GM19463 (cell line): ENCODE measurements at regions not wholly inside any gene's neighbourhood (a gene's known extent, or its start where the extent isn't known, plus 50 kb on each side); places are given as distances from the start of the nearest gene placed in this dataset.

Experiments
- ATAC-seq: cut with Tn5 transposase; IDR thresholded peaks from one replicate; pipeline ENCODE4 v1.9.1; 2021; ENCODE audit warnings: mild to moderate bottlenecking, moderate library complexity; ENCODE audit not compliant: unreplicated experiment

- ATAC-seq = no peak
Observed at GRCh38 chr6:21459641-21460040, 133.9 kb upstream of the SOX4 start.

- no peak for ATAC-seq
Observed at GRCh38 chr6:21461844-21462518, 131.6 kb upstream of the SOX4 start.

- ATAC-seq = no peak
Observed at GRCh38 chr6:21462519-21462852, 131.1 kb upstream of the SOX4 start.

GRCh38 chr6:21467091-21467490, 126.5 kb upstream of the SOX4 start:
- no peak for ATAC-seq

DNA sequence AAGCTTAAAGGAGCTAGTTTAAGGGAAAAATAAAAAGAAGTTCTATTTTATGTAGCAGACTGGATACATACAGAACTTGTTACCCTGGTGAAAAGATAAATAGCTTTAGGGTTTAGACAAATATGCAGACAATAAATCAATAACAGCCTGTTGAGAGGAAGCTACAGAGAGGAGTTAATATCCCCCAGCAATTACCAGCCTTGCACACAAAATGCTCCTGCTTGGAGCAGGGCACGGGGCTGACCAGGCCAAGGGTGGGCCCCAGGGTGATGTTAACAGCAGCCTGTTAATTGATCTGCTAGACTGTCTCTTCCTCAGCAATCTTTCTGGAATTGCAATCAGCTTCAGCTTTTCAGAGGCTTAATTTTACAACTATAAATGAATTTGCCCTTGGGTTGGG, 125.1 kb upstream of the SOX4 start:
- ATAC-seq = no peak

GRCh38 chr6:21469213-21469612, 124.3 kb upstream of the SOX4 start:
- no peak for ATAC-seq

- ATAC-seq = no peak
Observed at GRCh38 chr6:21476112-21476511, 117.4 kb upstream of the SOX4 start.

- ATAC-seq = no peak
Observed at GRCh38 chr6:21478411-21478810, 115.1 kb upstream of the SOX4 start.

DNA sequence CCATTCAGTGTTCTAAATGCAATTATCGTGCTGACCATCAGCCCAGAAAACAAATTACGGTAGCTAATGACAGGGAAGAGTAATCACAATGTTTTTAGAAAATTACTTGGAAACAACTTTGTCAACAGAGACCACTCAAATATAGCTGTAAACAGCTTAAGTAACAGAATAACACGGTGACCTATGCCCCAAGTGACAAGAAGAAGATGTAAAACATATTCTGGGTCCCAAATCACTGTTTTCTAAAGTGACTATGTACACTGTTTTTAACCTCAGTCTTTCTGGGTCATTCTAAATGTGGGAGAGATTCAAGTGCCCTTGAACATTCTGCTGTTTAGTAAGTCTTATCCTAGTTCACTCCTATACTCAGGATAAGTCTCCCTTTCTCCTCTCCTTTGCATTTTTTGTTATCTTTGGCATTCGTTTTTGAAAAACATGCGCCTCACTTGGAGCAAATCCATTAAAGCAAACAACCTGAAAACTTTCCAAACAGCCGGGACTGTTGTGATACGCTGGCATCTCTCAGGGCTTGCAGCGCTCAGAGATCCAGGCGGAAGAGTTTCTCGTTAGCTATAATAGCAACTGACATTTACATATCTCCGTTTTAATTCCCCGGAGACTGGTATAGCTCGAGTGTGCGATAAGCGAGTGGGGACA, 114.5 kb upstream of the SOX4 start:
- no peak for ATAC-seq

GRCh38 chr6:21486115-21486514, 107.4 kb upstream of the SOX4 start:
- no peak for ATAC-seq

- ATAC-seq = no peak
Observed at GRCh38 chr6:21489826-21490225, 103.7 kb upstream of the SOX4 start.

GRCh38 chr6:21491955-21492354, 101.6 kb upstream of the SOX4 start:
- no peak for ATAC-seq

DNA sequence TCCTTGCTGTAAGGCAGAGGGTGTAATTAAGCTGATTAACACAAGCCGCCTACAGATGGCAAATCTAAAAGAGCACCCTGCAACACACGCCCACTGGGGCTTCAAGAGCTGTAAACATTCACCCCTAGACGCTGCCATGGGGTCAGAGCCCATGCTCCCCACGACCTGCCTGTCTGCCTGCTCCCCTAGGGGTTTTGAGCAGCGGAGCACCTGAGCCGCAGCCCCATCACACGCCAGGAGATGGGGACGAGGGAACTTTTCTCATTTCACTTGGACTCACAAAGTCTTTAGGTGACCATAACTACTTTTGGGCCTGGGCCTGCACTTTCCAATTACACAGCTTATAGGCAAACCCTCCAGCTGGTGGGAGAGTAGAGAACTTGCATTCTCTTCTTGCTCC, 99.0 kb upstream of the SOX4 start:
- no peak for ATAC-seq

DNA sequence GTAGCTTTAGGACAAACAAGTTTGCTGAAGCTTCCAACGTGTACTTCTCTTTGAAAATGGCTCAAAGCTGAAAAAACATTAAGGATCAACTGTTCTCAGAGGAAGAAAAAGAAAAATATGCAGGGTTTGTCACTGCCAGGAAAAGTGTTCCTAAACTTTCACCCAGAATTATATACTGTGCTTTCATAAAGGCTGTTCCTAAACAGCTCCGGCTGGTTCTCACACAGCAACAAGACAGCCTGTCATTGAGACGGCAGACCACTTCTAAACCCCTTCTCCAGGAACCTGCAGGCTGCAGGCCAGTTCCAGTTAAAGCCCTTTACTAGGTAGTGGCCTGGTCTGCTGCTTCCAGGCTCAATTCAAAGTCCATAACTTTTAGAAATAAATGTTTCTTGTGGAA, 97.4 kb upstream of the SOX4 start:
- ATAC-seq = no peak

DNA sequence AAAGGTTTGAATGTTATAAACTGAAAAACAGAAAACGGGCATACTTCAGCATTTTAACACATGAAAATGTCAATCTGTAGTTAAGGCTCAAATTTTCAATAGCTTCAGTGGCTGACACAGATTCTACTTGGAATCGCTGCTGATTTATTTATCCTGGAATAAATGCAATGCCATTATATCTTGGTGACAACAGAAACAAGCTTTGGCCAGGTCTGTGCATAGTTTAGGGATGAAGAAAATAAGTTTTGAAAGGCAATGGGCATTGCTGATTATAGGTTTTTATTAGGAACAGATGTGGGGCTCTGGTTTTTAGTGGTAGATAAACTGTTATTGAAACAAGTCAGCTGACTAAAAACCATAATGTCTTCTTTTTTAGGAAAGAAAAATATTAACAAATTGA, 96.8 kb upstream of the SOX4 start:
- ATAC-seq = no peak

DNA sequence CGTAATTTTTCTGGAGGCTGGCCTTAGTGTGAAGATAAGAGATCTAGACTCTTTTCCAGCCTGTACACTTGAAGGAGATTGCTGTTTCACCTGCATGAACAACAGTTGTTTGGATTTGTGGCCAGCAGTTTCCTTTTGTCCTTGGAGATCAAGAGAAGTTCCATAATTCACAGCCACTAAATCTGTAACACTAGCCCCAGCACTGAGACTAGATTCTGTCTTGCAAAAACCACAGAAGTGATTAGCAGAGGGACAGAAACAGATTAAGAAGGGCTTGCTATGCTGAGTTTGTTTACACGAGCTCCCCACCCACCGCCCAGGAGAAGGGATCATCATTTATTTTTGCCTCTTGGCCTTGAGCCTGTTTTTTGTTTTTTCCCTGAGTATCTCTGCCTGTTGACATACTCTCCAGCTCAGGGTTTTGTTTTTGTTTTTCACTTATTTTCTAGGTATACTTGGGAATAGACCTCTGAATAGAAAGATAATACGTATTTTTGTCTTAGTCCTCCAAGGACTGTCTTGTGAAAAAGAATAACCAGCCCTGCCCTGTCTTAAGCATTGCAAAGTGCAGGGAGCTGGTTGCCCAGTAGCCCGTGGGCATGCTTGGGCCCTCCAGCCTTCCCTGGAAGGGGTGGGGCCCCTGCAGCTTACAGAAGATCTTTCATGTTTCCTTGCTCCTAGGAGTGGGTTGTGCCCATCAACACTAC, 93.1 kb upstream of the SOX4 start:
- ATAC-seq = no peak

- no peak for ATAC-seq
Observed at GRCh38 chr6:21501021-21501354, 92.6 kb upstream of the SOX4 start.

DNA sequence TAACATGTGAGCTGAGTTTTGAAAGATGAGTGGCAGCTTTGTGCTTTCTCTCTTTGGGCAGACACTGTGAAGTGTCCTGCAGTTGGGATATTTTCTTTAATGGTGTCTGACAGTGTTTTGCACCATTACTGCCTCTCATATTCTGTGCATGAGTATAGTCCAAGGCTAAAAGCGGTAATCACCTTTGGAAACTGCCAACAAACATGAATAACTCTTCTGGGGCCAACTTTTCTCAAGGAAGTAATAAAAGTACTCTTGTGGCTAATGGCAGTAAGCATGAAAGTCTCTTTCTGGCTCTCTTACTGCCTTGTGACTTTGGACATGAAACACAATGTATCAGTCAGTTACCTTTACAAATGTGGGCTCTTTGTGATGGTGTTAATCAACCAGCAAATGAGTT, 91.7 kb upstream of the SOX4 start:
- no peak for ATAC-seq

DNA sequence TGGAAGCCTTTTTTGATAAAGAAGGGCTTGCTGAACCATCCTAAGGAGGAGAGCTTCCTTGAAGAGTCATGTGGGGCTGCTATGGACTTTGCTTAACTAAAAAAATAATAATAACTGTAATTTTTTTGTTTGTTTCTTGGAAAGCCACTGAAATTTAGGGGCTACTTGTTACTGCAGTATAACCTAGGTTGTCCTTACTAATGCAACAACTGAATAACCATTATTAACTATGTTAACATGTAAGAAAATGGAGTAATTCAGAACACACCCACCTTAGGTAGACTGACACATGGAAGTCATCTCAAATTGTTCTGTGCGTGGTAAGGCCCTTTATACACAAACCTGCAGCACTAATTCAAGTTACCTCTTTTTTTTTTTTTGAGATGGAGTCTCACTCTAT, 90.9 kb upstream of the SOX4 start:
- ATAC-seq = no peak

DNA sequence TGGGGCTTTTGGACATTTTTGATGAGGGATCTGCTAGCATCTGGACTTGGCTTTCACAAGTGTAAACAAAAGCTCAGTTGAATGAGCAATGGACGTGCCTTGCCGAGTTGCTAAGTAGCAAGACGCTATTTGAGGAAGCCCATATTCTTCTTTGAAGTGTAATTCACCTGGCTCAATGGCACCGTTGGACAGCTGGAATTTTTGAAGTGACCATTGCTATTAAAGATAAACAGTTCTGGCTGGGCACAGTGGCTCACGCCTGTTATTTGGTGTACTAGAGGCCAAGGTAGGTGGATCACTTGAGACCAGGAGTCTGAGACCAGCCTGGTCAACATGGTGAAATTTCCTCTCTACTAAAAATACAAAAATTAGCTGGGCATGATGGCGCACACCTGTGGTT, 88.8 kb upstream of the SOX4 start:
- no peak for ATAC-seq

- no peak for ATAC-seq
Observed at GRCh38 chr6:21505574-21505990, 88.0 kb upstream of the SOX4 start.

- no peak for ATAC-seq
Observed at GRCh38 chr6:21506126-21506525, 87.4 kb upstream of the SOX4 start.

DNA sequence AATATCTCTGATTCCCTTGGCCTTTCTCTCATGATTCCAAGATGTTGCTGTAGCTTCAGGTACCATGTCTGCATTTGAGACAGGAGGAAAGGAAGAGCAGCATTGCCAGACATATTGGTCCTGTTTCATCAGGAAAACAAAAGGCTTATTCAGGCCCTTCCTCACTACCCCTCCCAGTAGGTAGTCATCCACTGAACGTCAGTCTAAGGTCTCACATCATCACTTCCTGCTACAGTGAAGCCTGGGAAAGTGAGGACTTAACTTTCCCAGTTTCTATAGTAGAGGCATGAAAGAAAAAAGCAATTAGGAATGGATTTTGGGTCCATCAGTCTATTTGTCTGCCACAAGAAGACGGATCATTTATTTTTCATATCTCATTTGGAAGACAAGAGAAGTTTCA, 85.7 kb upstream of the SOX4 start:
- no peak for ATAC-seq
